ENCODE measurements at regions not wholly inside any gene's neighbourhood (a gene's known extent, or its start where the extent isn't known, plus 50 kb on each side); places are given as distances from the start of the nearest gene placed in this dataset.
"Not testable (repeated sequence)": the region's sequence is repeated elsewhere in the genome, so short reads cannot be mapped to it uniquely, and the experiment has no call there.

DNA sequence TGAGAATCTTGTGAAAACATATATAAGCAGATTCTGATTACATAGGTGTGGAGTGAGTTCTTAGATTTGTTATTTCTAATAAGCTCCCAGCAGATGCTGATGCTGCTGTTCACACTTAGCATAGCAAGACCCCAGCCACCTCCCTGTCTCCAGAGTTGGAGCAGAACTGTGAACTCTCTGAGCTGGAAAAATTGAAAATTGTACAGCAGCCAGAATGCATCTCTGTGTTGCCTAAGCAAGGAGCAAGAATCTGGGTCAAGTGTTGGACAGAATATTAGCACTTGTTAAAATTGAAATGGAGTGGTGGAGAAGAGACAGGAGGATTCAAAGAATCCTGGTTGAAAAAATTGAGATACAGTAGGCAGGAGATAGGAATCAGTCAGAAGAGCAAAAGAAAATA is 146.6 kb upstream of the FAM47C start:
- no peaks in the 10 kb centered on the region for H3K36me3 ChIP-seq (ENCODE audit: insufficient read depth, low read length)
- H3K4me3 ChIP-seq (ENCODE audit: low read length) = no peak overlapping the region
- H3K9ac ChIP-seq (ENCODE audit: low read depth, low read length) = no peak overlapping the region
- H3K4me1 ChIP-seq (ENCODE audit: control insufficient read depth, insufficient read depth, low read length) = no peaks in the 10 kb centered on the region
- no peaks in the 10 kb centered on the region for H3K27me3 ChIP-seq (ENCODE audit: control insufficient read depth, insufficient read depth, low read length)
- H3K9me3 ChIP-seq (replicated peaks; ENCODE audit: low read length) = no peaks in the 10 kb centered on the region
- H3K4me2 ChIP-seq (ENCODE audit: low read length) = no peak overlapping the region

DNA sequence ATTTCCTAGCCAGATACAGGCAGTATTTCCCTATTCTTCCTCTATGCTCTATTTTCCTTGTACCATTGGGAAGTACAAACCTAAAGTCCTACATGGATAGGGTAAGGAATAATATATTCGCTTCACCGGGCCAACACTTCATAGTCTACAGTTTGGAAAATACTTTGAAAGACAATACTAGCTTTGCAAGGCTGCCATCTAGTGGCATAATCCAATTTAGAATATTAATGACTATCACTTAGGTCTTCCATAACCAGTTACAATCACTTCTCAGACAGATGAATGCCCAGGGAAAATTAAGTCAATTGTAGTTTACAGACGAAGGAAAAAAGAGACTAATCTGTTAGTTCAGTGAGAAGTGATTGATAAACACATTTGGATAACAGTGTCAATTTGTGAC is 141.0 kb upstream of the FAM47C start:
- Histone ChIP-seq H3K4me2 (ENCODE audit: low read length) (no peak overlapping the region), H3K9ac (ENCODE audit: low read depth, low read length) (no peak overlapping the region), H3K9me3 (replicated peaks; ENCODE audit: low read length) (no peaks in the 10 kb centered on the region), H3K36me3 (ENCODE audit: insufficient read depth, low read length) (no peaks in the 10 kb centered on the region), H3K4me1 (ENCODE audit: control insufficient read depth, insufficient read depth, low read length) (no peaks in the 10 kb centered on the region), H3K4me3 (ENCODE audit: low read length) (no peak overlapping the region), H3K27me3 (ENCODE audit: control insufficient read depth, insufficient read depth, low read length) (no peaks in the 10 kb centered on the region)

DNA sequence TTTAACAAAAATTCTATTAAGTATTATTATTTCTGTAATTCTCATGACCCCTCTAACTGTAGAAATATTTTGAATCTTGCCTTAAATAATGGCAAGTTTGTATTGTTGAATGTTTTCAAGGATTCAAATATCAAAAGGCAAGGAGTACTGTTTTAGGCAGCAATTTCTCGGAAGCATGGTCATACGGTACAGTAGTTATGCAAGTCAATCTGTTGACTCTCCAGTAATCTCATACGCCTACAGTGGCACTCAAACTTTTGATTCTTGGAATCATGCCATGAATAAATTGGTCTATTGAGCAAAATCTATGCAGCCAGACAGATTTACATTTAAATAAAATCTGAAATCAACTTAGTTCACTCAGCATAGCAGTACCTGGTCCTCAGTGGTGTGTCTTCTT is 139.6 kb upstream of the FAM47C start:
- Histone ChIP-seq H3K36me3 (ENCODE audit: insufficient read depth, low read length) (no peaks in the 10 kb centered on the region), H3K9me3 (replicated peaks; ENCODE audit: low read length) (no peaks in the 10 kb centered on the region), H3K9ac (ENCODE audit: low read depth, low read length) (no peak overlapping the region), H3K4me2 (ENCODE audit: low read length) (no peak overlapping the region), H3K4me3 (ENCODE audit: low read length) (no peak overlapping the region), H3K4me1 (ENCODE audit: control insufficient read depth, insufficient read depth, low read length) (no peaks in the 10 kb centered on the region), H3K27me3 (ENCODE audit: control insufficient read depth, insufficient read depth, low read length) (no peaks in the 10 kb centered on the region)

DNA sequence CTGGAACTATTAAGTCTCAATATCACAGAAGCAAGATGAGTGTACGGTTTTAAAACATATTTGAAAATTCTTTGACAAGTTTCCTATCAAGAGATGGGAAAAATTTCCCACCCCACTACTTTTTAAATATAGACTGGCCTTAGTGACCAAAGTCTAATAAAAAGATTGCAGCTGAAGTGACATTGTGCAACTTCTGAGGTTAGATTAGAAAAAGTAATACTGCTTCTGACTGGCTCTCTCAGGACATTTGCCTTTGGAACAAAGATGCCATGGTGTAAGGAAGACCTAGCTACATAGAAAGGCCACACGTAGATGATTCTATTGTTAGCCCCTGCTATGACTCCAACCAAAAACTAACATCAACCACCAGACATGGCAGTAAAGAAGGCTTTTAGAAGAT is 138.7 kb upstream of the FAM47C start:
- no peak overlapping the region for H3K4me2 ChIP-seq (ENCODE audit: low read length)
- H3K4me3 ChIP-seq (ENCODE audit: low read length) = no peak overlapping the region
- no peaks in the 10 kb centered on the region for H3K36me3 ChIP-seq (ENCODE audit: insufficient read depth, low read length)
- no peaks in the 10 kb centered on the region for H3K27me3 ChIP-seq (ENCODE audit: control insufficient read depth, insufficient read depth, low read length)
- no peaks in the 10 kb centered on the region for H3K4me1 ChIP-seq (ENCODE audit: control insufficient read depth, insufficient read depth, low read length)
- H3K9ac ChIP-seq (ENCODE audit: low read depth, low read length) = no peak overlapping the region
- no peaks in the 10 kb centered on the region for H3K9me3 ChIP-seq (replicated peaks; ENCODE audit: low read length)

DNA sequence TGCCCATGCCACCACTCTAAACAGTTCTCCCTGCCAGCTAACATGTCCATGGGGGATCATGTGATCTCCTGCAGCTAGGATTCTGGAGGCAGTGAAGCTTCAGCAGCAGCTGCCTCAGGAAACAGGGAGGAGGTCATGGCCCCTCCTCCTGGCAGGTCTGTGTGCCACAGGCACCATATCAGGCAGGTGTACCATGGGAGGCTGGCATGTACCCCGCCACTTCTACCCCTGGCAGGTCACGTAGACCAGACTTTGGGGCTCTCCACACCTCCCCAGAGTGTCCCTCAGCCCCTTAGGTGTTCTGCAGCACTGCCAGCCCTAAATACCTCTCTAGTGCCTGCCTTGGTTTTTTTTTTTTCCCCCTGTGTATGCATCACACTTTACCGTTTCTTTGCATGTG is 110.5 kb upstream of the FAM47C start:
- Histone ChIP-seq H3K4me1 (ENCODE audit: control insufficient read depth, insufficient read depth, low read length) (no peaks in the 10 kb centered on the region), H3K36me3 (ENCODE audit: insufficient read depth, low read length) (no peaks in the 10 kb centered on the region), H3K4me2 (ENCODE audit: low read length) (no peak overlapping the region), H3K9ac (ENCODE audit: low read depth, low read length) (no peak overlapping the region), H3K27me3 (ENCODE audit: control insufficient read depth, insufficient read depth, low read length) (no peaks in the 10 kb centered on the region), H3K4me3 (ENCODE audit: low read length) (no peak overlapping the region), H3K9me3 (replicated peaks; ENCODE audit: low read length) (no peaks in the 10 kb centered on the region)

DNA sequence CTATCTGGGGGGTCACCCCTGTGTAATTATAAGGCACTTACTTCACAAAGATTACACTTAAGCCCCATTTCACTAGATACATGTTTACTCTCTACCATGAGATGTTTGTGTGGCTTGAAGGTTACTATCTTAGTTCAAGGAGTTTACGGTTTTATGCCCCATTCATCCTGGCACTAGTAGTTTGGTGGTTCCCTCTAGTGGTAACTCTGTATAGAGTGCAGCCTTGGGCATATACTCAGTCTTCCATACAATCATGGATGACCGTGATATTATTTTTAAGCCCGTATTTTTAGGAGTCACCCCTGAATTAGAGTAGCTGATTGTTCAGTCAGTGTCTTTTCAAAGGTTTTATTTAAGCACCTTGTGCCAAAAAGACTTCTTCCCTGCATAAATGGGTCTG is 109.9 kb upstream of the FAM47C start:
- Histone ChIP-seq H3K27me3 (ENCODE audit: control insufficient read depth, insufficient read depth, low read length) (no peaks in the 10 kb centered on the region), H3K9ac (ENCODE audit: low read depth, low read length) (no peak overlapping the region), H3K36me3 (ENCODE audit: insufficient read depth, low read length) (no peaks in the 10 kb centered on the region), H3K4me1 (ENCODE audit: control insufficient read depth, insufficient read depth, low read length) (no peaks in the 10 kb centered on the region), H3K4me3 (ENCODE audit: low read length) (no peak overlapping the region), H3K4me2 (ENCODE audit: low read length) (no peak overlapping the region), H3K9me3 (replicated peaks; ENCODE audit: low read length) (no peaks in the 10 kb centered on the region)

DNA sequence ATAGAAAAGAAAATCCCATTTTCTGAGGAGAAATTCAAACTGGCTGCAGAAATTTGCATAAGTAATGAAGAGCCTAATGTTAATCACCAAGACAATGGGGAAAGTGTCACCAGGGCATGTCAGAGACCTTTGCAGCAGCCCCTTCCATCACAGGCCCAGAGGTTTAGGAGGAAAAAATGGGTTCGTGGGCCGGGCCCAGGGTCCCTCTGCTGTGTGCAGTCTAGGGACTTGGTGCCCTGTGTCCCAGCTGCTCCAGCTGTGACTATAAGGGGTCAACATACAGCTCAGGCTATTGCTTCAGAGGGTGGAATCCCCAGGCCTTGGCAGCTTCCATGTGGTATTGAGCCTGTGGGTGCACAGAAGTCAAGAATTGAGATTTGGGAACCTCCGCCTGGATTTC is 103.6 kb upstream of the FAM47C start:
- not testable (repeated sequence) for H3K9me3 ChIP-seq (replicated peaks; ENCODE audit: low read length); H3K4me3 ChIP-seq (ENCODE audit: low read length)

DNA sequence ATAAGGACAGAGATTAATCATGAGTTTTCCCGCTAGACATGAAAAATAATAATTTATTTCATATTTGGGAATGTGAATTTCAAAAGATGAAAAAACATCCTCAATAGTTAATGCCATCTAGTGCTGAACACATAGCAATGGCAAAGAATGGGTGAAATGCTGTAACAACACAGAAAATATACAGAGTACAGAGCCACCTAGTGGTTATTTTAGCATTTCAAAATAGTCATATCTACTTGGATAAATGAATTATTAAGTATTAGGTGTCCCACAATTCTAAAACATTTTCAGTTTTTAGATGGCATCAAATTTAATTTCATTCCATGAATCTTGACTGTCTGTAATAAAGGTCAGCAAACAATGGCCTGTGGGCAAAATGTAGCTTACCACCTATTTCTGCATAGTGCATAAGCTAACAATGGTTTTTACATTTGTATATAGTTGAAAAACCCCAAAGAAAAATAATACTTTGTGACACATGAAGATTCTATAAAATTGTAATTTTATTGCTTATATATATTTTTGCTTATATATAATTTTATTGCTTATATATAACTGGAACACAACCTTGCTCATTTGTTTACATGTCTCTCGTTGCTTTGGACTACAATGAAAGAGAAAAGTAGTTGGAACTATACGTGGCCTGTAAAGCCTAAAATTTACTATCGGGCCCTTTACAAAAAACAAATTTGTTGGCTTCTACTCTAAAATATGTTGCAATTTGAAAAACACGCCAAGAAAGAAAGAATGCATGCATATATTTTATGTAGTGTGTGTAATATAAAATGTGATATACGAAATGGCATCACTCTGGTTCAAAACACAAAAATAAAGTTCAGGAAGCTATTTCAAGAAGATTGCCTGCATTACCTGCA is 99.1 kb upstream of the FAM47C start:
- H3K4me1 ChIP-seq (ENCODE audit: control insufficient read depth, insufficient read depth, low read length) = no peaks in the 10 kb centered on the region
- no peaks in the 10 kb centered on the region for H3K27me3 ChIP-seq (ENCODE audit: control insufficient read depth, insufficient read depth, low read length)
- H3K4me2 ChIP-seq (ENCODE audit: low read length) = no peak overlapping the region
- H3K36me3 ChIP-seq (ENCODE audit: insufficient read depth, low read length) = no peaks in the 10 kb centered on the region
- no peak overlapping the region for H3K4me3 ChIP-seq (ENCODE audit: low read length)
- no peaks in the 10 kb centered on the region for H3K9me3 ChIP-seq (replicated peaks; ENCODE audit: low read length)
- no peak overlapping the region for H3K9ac ChIP-seq (ENCODE audit: low read depth, low read length)

More for the DNA sequence above, 103.6 kb upstream of the FAM47C start:
- H3K27me3 ChIP-seq (ENCODE audit: control insufficient read depth, insufficient read depth, low read length); H3K4me2 ChIP-seq (ENCODE audit: low read length); H3K9ac ChIP-seq (ENCODE audit: low read depth, low read length); H3K4me1 ChIP-seq (ENCODE audit: control insufficient read depth, insufficient read depth, low read length); H3K36me3 ChIP-seq (ENCODE audit: insufficient read depth, low read length): not testable (repeated sequence)

DNA sequence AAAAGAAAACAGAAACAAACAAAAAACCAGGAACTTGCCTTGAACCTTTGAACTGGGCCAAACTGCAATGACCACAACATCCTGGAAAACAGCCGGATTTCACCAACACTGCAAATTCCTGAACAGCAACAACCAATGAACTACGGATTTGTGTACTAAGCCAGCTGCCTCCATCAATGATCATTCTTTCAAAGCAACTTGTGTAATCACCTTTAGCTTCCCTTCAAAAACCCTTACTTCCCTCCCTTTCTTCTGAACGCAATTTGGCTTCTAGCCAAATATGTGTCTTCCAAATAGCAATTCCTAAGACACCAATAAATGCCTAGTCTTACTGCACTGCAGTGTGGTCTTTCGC is 98.5 kb upstream of the FAM47C start:
- Histone ChIP-seq H3K4me3 (ENCODE audit: low read length) (no peak overlapping the region), H3K9ac (ENCODE audit: low read depth, low read length) (no peak overlapping the region), H3K4me2 (ENCODE audit: low read length) (no peak overlapping the region), H3K27me3 (ENCODE audit: control insufficient read depth, insufficient read depth, low read length) (no peaks in the 10 kb centered on the region), H3K4me1 (ENCODE audit: control insufficient read depth, insufficient read depth, low read length) (no peaks in the 10 kb centered on the region), H3K9me3 (replicated peaks; ENCODE audit: low read length) (no peaks in the 10 kb centered on the region), H3K36me3 (ENCODE audit: insufficient read depth, low read length) (no peaks in the 10 kb centered on the region)

DNA sequence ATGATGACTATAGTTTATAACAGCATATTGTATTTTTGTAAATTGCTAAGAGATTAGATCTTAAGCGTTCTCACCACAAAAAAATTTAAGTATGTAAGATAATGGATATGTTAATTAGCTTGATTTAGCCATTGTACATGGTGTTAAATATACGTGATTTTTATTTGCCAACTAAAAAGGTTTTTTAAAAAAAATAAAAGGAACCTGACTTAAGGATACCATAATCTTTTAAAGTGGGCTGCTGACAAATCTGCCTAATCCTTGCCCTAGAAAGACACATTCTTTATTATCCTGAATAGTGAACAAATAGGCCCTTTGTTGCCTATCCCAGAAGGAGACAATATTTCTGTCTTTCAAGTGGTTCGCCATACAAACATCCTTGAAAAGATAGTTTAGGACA is 94.6 kb upstream of the FAM47C start:
- Histone ChIP-seq H3K27me3 (ENCODE audit: control insufficient read depth, insufficient read depth, low read length) (no peaks in the 10 kb centered on the region), H3K4me3 (ENCODE audit: low read length) (no peak overlapping the region), H3K9me3 (replicated peaks; ENCODE audit: low read length) (no peaks in the 10 kb centered on the region), H3K36me3 (ENCODE audit: insufficient read depth, low read length) (no peaks in the 10 kb centered on the region), H3K4me2 (ENCODE audit: low read length) (no peak overlapping the region), H3K4me1 (ENCODE audit: control insufficient read depth, insufficient read depth, low read length) (no peaks in the 10 kb centered on the region), H3K9ac (ENCODE audit: low read depth, low read length) (no peak overlapping the region)

DNA sequence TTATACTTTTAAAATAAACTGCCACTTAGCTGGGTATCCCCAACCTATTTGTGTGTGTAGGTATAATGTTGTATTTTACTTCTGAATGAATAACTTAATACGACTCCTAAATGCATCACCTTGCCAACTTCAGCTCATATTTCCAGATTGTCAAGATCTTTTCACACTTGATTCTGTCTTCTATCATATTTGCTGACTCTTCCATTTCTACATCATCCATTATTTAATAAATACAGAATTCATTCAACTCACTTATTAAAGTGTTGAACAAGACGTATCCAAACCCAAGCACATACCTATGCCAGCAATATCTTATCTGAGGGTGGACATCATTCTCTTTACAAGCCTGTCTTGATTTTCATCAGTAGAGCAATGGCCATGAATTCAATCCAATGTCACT is 91.2 kb upstream of the FAM47C start:
- Histone ChIP-seq H3K27me3 (ENCODE audit: control insufficient read depth, insufficient read depth, low read length) (no peaks in the 10 kb centered on the region), H3K9ac (ENCODE audit: low read depth, low read length) (no peak overlapping the region), H3K4me3 (ENCODE audit: low read length) (no peak overlapping the region), H3K4me2 (ENCODE audit: low read length) (no peak overlapping the region), H3K36me3 (ENCODE audit: insufficient read depth, low read length) (no peaks in the 10 kb centered on the region), H3K4me1 (ENCODE audit: control insufficient read depth, insufficient read depth, low read length) (no peaks in the 10 kb centered on the region), H3K9me3 (replicated peaks; ENCODE audit: low read length) (no peaks in the 10 kb centered on the region)

DNA sequence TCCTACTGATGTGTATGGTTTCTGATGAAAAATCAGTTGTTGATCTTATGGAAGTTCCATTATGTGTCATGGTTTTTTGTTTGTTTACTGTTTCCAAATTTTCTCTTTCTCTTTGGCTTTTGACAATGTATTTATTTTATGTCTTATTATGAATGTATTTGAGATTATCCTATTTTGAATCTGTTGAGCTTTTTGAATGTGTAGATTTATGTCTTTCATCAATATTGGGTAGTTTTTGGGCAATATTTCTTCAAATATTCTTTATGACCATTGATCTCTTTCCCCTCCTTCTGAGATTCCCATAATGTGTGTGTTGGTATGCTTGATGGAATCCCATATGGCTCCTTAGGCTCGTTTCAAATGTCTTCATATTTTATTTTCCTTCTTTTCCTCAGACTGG is 80.5 kb upstream of the FAM47C start:
- Histone ChIP-seq H3K9ac (ENCODE audit: low read depth, low read length) (no peak overlapping the region), H3K4me1 (ENCODE audit: control insufficient read depth, insufficient read depth, low read length) (no peaks in the 10 kb centered on the region), H3K9me3 (replicated peaks; ENCODE audit: low read length) (no peaks in the 10 kb centered on the region), H3K4me3 (ENCODE audit: low read length) (no peak overlapping the region), H3K36me3 (ENCODE audit: insufficient read depth, low read length) (no peaks in the 10 kb centered on the region), H3K27me3 (ENCODE audit: control insufficient read depth, insufficient read depth, low read length) (no peaks in the 10 kb centered on the region), H3K4me2 (ENCODE audit: low read length) (no peak overlapping the region)

Data from skeletal muscle satellite cell (primary cell).